CD4-positive, alpha-beta T cell (primary cell): ENCODE measurements at regions not wholly inside any gene's neighbourhood (a gene's known extent, or its start where the extent isn't known, plus 50 kb on each side); places are given as distances from the start of the nearest gene placed in this dataset.

Source experiments
- ATAC-seq: fragments of 200-7000 bp; cut with Tn5 transposase; one replicate; pipeline ENCODE4 v1.10.0; 2022; ENCODE audit warnings: mild to moderate bottlenecking; ENCODE audit not compliant: poor library complexity
- CTCF ChIA-PET: fragments of 350-600 bp; sonication (Branson Sonifier 250); formaldehyde crosslinking; loops from one replicate; lab custom pipeline; 2021; ENCODE audit warnings: antibody characterized with exemption, inconsistent platforms; lab: Charles Lee
- POLR2A ChIA-PET: fragments of 350-600 bp; sonication (Branson Sonifier 250); formaldehyde crosslinking; loops from one replicate; lab custom pipeline; 2021; ENCODE audit warnings: antibody characterized with exemption, inconsistent platforms; lab: Charles Lee
- DNase-seq, 14 experiments: peaks; one replicate each; pipeline ENCODE4 v3.0.0-alpha.2; 2013 to 2020; ENCODE audit warnings: mixed read lengths in 2 of 14
- H3K27ac ChIP-seq, 2 donors: one replicate each; pipeline versions ENCODE4 v1.5.1 to v1.7.0; 2013; ENCODE audit warnings: low read length in 2 of 2, low read depth in 1 of 2, mild to moderate bottlenecking in 1 of 2
- H3K27me3 ChIP-seq, 2 experiments: 1 replicate in 1 of 2; 2 replicates in 1 of 2; pipeline versions ENCODE4 v1.6.1 to v1.7.0; 2013; ENCODE audit warnings: low read length in 2 of 2, control low read depth in 1 of 2, mild to moderate bottlenecking in 1 of 2, moderate library complexity in 1 of 2; ENCODE audit not compliant: insufficient read depth in 2 of 2, control insufficient read depth in 1 of 2
- H3K36me3 ChIP-seq: one replicate; pipeline ENCODE4 v1.6.1; 2013; ENCODE audit warnings: low read length, control low read depth; ENCODE audit not compliant: insufficient read depth
- H3K4me1 ChIP-seq: one replicate; pipeline ENCODE4 v1.6.1; 2013; ENCODE audit warnings: low read length, control low read depth; ENCODE audit not compliant: insufficient read depth
- H3K4me3 ChIP-seq: one replicate; pipeline ENCODE4 v1.5.1; 2013; ENCODE audit warnings: mild to moderate bottlenecking, low read length, moderate library complexity
- H3K9me3 ChIP-seq, 2 experiments: 1 replicate in 1 of 2; 2 replicates in 1 of 2; pipeline versions ENCODE4 v1.6.1 to v1.7.0; 2013; ENCODE audit warnings: low read length in 2 of 2, mild to moderate bottlenecking in 2 of 2, control low read depth in 1 of 2, moderate library complexity in 1 of 2; ENCODE audit not compliant: control insufficient read depth in 1 of 2, insufficient read depth in 1 of 2
- H3K27ac Mint-ChIP-seq: one replicate; pipeline ENCODE4 v1.8.0; 2020; ENCODE audit warnings: mixed read lengths
- H3K27me3 Mint-ChIP-seq: one replicate; pipeline ENCODE4 v1.8.0; 2021; ENCODE audit warnings: mixed read lengths
- H3K36me3 Mint-ChIP-seq: one replicate; pipeline ENCODE4 v1.8.0; 2021; ENCODE audit warnings: low read depth, mixed read lengths
- H3K4me1 Mint-ChIP-seq: one replicate; pipeline ENCODE4 v1.8.0; 2021; ENCODE audit warnings: low read depth, mixed read lengths
- H3K4me3 Mint-ChIP-seq: one replicate; pipeline ENCODE4 v1.8.0; 2020; ENCODE audit warnings: mild to moderate bottlenecking, mixed read lengths
- H3K9me3 Mint-ChIP-seq: one replicate; pipeline ENCODE4 v1.8.0; 2020; ENCODE audit warnings: mixed read lengths
- intact Hi-C, 2 experiments: fragments of 100-400 bp; cut with DNase I in 1 of 2; cut with micrococcal nuclease in 1 of 2; formaldehyde crosslinking; loops; one replicate each; pipeline versions ENCODE4 v1.15.1 to v1.9.0; 2023 to 2025; cut with DNase I, micrococcal nuclease
- TF ChIP-seq, protein P1 (sequence below): fragments of 200-600 bp; IDR thresholded peaks from one replicate; pipeline ENCODE4 v1.8.0; 2022; ENCODE audit warnings: antibody characterized with exemption, mild to moderate bottlenecking

DNA sequence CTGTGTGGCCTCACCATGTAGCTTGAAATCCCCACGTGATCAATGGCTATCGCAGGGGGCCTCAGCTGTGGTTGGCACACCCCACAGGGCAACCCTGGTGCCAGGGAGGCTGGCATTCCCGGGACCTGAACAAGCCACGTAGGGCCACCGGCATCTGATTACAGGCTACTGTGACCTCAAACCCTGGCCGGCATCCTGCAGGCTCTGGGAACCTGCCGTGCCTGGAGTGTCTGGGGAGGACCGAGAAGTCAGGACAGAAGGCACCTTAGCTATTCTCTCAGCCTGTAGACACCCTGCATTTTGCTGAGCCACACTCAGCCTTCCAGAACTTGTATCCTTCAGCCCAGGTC, 213.0 kb downstream of the GLI2 start:
- H3K4me3 ChIP-seq = no peak overlapping the region
- Mint-ChIP-seq H3K27me3 (no peaks in the 10 kb centered on the region), H3K4me3 (no peak overlapping the region), H3K9me3 (no peaks in the 10 kb centered on the region), H3K36me3 (no peaks in the 10 kb centered on the region), H3K4me1 (no peaks in the 10 kb centered on the region), H3K27ac (no peak overlapping the region)
- TF ChIP-seq, protein P1, sequence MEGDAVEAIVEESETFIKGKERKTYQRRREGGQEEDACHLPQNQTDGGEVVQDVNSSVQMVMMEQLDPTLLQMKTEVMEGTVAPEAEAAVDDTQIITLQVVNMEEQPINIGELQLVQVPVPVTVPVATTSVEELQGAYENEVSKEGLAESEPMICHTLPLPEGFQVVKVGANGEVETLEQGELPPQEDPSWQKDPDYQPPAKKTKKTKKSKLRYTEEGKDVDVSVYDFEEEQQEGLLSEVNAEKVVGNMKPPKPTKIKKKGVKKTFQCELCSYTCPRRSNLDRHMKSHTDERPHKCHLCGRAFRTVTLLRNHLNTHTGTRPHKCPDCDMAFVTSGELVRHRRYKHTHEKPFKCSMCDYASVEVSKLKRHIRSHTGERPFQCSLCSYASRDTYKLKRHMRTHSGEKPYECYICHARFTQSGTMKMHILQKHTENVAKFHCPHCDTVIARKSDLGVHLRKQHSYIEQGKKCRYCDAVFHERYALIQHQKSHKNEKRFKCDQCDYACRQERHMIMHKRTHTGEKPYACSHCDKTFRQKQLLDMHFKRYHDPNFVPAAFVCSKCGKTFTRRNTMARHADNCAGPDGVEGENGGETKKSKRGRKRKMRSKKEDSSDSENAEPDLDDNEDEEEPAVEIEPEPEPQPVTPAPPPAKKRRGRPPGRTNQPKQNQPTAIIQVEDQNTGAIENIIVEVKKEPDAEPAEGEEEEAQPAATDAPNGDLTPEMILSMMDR = no peak
- H3K4me1 ChIP-seq = no peaks in the 10 kb centered on the region
- ATAC-seq (no peak), DNase-seq (no peak)
- POLR2A ChIA-PET = no interaction called here
- peaks cover 0 to 2% of the 10 kb centered on the region in 2 experiments for H3K9me3 ChIP-seq
- CTCF ChIA-PET = no interaction called here
- H3K27ac ChIP-seq = no peak overlapping the region
- no peaks in the 10 kb centered on the region for H3K36me3 ChIP-seq
- intact Hi-C loops = no loop called here
- H3K27me3 ChIP-seq = no peaks in the 10 kb centered on the region

DNA sequence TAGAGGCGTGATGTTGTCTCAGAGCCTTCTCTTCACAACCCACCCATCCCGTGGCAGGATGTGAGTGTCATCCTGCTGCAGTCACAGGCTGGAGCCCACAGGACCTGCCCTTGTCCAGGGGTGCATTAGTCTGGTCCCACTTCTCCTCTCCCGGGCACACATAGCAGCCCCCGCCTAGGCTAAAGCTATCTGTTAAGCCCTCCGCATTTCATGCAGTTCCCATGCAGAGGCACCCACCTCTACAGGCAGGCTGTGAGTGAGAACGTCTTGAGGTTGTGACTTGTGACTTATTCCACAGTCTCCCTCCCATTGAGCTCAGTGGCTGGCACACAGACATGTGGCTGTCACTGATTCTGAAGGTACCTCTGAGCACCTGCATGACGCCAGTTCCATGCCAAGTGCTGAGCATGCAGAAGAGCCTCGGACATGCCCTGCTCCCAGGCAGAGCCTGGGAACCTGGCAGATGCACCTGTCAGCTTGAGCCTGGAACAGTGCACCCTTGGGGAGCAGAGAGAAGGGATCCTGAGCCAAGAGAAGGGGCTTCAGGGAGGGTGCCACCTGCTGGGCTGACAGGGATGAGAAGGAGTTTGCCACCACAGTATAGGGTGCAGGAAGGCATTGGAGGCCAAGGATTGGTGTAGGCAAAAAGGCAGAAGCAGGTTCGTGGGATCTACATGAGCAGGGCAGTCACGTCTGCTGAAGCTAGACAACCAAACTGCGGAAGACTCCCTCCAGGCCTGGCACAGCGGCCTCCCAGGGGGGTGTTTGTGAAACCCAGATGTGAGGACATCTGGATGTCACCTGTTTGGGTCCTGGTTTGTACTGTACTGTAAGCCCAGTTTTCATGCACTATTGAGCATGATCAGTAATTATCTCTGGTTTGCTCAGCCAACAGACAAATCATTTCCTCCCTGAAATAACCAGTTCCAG, 213.6 kb downstream of the GLI2 start:
- Mint-ChIP-seq H3K4me3 (no peak overlapping the region), H3K27ac (no peak overlapping the region), H3K36me3 (no peaks in the 10 kb centered on the region), H3K27me3 (no peaks in the 10 kb centered on the region), H3K9me3 (no peaks in the 10 kb centered on the region), H3K4me1 (no peaks in the 10 kb centered on the region)
- intact Hi-C loops = no loop called here
- TF ChIP-seq, protein P1 = no peak
- ChIA-PET CTCF (no interaction called here), POLR2A (no interaction called here)
- no peak for ATAC-seq
- peaks cover 0 to 5% of the 10 kb centered on the region in 2 experiments for H3K9me3 ChIP-seq
- H3K4me1 ChIP-seq = no peaks in the 10 kb centered on the region
- no peak overlapping the region for H3K4me3 ChIP-seq
- no peak overlapping the region for H3K27ac ChIP-seq
- H3K27me3 ChIP-seq = no peaks in the 10 kb centered on the region
- peak in 1 of 14 experiments; percentile 1 for DNase-seq
- no peaks in the 10 kb centered on the region for H3K36me3 ChIP-seq

DNA sequence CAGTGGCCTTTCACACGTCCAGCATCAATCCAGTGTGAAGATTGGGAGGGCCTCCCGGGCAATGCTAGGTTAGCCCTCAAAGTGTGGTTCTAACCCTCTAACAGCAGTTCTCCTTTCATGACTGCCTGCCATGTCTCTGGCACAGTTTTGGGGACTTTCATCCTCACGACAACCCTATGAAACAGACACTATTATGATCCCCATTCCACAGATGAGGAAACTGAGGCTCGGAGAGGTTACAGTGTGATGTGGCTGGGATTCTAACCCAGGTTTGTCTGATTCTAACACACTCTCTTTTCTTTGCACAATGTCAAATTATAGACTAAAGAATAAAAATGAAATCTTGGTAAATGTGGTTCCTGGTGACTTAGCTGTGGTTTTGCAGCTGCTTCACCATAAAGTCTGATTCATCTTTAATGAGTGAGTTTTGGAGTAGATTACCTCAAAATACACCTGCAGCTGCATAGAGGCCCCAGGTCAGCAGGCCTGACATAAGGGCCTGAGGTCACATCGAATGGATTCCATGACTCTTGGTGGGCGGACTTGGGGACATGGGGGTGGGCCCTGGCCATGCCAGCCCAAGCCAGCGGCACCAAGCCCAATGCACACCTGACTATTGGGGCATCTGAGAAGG, 214.4 kb downstream of the GLI2 start:
- no peak overlapping the region for H3K4me3 ChIP-seq
- Mint-ChIP-seq H3K36me3 (no peaks in the 10 kb centered on the region), H3K4me1 (no peaks in the 10 kb centered on the region), H3K27ac (no peak overlapping the region), H3K27me3 (no peaks in the 10 kb centered on the region), H3K9me3 (no peaks in the 10 kb centered on the region), H3K4me3 (no peak overlapping the region)
- TF ChIP-seq, protein P1 = no peak
- no peak for ATAC-seq
- no peaks in the 10 kb centered on the region for H3K27me3 ChIP-seq
- intact Hi-C loops = no loop called here
- DNase-seq = no peak
- H3K9me3 ChIP-seq = peaks cover 0 to 5% of the 10 kb centered on the region in 2 experiments
- no peaks in the 10 kb centered on the region for H3K36me3 ChIP-seq
- ChIA-PET POLR2A (no interaction called here), CTCF (no interaction called here)
- no peaks in the 10 kb centered on the region for H3K4me1 ChIP-seq
- H3K27ac ChIP-seq = no peak overlapping the region
